Activated CD4-positive, alpha-beta T cell treated with anti-CD3 and anti-CD28 coated beads, Interleukin-2, amount 50 U/mL, for 1 hour (primary cell): ENCODE measurements at regions not wholly inside any gene's neighbourhood (a gene's known extent, or its start where the extent isn't known, plus 50 kb on each side); places are given as distances from the start of the nearest gene placed in this dataset.

ENCODE experiments used
- DNase-seq: peaks from one replicate; pipeline ENCODE4 v3.0.0-alpha.2; 2020

DNA sequence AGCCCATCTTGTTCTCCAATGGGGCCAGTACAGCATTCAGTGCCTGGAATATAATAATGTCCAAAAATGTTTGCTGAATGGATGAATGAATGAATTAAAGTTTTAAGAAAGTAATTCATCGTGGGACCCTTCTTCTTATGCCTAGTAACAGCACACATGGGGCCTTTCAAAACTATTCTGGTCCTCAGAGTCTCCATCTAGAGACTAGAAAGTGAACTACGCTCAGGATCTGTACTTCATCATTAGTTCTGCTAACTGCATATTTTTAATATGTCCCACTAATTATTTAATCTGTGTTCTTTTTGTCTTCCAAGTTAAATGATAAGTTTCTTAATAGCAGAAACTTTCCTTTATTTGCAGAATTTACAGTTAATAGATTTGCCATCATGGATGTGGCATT is 172.5 kb downstream of the SMAD2 start:
- no peak for DNase-seq

DNA sequence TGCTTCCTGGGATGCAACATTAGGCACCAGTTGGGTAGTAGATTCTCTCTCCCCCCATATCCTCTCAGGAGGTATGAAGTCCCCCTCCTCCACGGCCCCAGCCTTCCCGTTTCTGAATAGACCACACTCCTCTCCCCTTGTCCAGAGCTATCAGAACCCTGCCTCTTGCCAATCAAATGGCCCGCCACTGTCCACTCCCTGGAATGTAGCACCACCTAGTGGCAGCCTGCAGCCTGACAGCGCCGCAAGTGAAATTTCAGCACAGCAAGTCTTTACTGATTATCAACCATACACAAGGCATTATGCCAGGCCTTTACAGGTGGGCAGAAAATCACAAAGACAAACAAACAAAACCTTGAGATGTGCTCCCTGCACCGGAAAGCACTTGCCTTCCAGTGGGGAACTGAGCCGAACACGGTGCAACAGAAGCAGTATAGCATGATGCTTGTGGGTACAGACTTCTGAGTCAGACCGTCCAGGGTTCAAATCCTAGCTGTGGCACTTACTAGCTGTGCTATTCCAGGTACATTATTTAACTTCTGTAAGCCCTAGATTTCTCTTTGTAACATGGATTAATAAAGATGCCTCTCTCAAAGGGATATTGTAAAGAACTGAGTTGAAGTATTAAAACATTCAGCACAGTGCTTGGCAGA is 174.0 kb downstream of the SMAD2 start:
- peak; percentile 43 for DNase-seq

DNA sequence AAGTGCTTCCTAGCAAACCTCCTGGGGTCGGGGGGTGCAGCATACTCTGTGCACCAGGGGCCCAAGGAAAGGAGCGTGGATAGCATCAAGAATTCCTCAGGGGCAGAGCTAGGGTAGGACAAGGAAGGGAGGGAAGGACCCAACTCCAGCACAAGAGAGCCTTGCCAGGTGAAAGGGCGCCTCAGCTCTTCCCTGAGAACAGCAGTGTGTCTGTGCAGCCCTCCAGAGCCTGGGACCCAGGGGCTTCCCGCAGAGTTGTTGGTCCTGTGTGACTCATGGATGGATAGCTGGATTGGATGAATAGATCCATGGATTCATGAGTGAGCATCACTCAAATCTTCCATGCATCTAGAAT is 175.4 kb downstream of the SMAD2 start:
- no peak for DNase-seq

DNA sequence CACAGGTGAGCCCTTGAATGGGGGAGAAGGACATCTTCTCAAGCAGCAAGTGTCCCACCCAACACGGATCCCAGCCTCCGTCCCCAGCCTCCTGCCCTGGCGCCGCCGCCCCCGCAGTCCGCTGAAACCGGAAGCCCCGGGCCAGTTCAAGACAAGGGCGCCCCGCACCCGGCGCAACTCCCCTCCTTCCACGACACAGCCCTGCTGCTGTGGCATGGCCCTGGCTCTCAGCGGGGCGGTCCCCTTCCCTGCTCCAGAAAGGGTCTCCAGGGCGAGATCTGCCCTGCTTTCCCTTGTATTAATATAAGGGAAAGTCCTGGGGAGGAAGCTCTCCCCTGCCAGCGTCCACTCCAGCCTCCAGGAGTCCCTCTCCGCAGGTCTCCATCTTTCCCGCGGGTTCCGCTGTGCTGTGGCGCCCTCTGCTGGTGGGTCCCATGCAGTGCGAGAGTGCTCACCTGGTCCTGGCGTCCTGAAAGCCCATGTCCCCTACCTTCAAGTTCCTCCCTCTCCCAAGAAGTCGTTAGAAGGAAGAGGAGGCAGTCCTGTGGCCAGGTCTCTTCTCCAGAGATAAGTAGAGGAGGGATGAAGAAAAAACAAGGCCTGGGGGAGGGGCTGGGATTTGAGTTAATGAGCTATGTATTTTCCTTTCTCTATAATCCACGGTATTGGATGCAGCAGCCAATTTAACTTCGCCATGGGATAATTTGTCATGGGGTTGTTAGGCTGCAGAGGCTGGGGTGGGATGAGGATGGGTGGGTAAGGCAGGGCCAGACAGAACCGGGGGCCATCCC is 176.0 kb downstream of the SMAD2 start:
- peak; percentile 37 for DNase-seq

DNA sequence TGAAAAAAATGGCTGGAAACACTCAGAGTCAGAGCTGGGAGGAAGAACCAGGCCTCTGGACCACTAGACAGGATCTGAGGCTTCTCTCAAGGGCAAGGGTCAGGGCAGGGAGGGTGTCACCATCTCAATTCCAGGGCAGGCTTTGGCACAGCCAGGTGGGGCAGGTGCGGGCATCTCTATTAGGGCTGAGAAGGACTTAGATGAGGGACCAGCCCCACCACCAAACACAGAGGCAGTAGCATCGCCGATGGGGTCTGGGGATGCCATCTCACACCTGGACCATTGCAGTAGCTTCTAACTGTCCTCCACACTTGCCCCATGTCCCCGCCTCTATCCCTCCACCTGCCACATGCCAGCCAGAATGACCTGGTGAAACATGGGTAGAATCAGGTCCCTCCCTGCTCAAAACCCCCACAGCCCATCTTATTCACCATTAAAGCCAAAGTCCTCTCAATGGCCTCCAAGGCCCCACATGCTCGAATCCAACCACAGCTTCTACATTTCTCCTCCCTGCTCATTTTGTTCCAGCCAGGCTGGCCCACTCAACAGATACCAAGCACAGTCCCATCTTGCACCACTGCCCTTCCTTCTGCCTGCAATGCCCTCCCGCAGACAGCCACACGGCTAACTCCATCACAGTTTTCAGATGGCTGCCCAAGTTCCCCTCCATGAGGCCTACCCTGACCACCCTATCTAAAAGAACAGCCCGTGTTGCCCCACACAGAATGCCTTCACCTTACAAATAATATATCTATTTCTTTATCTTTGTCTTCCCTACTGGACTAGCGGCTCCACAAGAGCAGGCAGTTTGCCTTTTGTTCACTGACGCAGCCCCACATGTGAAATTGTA is 177.4 kb downstream of the SMAD2 start:
- DNase-seq: no peak

DNA sequence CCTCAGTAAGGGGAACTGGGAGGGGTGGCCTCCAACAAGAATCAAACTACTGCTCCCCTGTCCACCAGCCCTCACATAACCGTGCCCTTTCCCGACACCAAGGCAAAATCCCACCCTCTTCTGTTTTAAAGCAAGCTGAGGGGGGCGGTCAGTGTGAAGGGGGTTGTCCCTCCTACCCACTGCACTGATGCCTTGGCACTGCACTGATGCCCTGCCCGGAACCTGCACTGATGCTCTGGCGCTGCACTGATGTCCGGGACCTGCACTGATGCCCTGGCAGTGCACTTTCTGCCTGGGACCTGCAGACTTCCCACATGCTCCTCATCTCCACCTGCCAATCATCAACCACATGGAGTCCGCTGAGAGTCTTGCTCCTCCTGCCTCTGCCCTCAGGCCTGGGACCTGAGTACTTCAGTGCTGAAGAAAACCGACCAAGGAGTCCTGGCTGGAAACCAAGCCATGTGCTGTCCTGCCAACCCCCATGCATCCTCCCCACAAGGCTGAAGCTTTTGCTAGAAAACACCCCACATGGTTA is 179.5 kb downstream of the SMAD2 start:
- DNase-seq: no peak

DNA sequence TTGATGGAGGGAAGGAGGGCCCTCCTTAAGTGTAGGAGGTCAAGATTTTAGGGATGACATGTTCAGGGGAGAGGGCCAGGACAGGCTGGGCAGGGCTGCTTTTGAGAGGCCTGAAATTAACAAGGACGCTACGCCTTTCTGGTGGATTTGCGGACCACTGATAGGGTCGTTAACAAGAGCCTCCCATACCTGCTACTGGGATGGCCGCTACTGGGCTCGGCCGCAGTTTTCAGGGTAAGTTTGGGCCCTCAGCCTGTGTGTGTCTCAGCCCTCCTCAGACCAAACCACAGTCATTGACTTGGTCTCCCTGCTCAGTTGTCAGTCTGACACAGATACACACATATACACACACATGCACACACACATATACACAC is 180.9 kb downstream of the SMAD2 start:
- no peak for DNase-seq

DNA sequence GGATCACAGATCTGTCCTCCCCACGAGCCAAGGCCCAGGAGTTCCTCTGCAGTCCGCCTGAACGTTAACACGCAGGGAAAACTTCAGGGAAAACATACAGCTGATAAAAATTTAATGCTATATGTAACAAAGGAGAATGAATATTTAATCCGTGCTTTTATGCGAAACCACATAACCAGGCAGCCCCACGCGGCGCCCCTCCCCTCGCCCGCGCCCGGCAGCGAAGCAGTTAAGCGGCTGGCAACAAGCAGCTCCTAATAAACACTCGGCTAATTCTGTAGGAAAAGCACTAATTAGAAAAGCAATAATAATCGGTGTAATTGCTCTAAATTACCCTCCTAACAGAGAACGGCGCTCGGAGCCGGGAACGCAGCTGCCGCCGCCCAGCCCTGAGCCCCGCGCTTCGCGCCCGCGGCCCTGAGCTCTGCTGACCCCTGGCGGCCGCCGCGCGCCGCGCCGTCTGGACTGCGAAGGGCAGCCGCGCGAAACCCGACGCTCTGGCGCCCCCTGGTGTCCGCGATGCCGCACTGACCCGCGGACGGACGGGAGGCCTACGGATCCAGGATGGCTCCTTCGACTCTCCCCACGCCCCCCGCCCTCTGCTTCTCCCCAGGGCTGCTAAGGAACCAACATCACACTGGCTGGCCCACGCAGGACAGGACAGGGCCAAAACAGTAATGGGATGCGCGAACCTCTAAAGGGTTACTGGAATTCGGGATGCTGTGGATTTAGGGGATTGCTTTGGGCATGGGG is 181.4 kb downstream of the SMAD2 start:
- DNase-seq: peak; percentile 79

DNA sequence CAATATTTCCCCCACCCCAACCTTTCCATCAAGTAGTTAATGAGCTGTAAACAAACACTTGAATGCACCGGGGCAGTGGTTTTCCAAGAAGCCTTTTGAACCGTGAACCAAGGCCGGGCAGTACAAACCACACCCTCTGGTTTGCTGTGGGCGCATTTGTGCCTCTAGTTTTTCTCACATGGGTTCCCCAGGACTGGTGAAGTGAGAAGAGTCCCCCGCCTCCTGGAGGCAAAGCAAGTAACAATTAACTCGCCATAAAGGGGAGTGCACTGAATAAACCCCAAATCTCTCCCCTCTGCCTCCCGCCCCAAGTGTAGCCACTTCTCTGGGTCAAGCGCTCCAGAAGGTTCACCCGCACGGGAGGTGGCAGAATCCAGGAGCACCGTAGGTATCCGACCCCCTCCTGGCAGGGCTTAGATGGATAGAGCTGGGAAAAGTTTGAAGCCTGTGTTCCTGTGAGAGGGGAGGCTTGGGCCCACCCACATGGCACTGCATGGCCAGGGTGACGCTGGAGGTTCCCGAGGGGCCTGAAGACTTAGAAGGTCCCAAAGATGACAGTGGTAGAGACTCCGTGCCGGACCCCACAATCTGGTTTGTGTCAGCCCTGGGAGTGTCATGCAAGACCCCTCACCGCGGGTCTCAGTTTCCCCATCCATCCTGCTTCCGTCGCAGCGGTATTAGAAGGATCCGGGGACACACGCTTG is 182.2 kb downstream of the SMAD2 start:
- DNase-seq: no peak

DNA sequence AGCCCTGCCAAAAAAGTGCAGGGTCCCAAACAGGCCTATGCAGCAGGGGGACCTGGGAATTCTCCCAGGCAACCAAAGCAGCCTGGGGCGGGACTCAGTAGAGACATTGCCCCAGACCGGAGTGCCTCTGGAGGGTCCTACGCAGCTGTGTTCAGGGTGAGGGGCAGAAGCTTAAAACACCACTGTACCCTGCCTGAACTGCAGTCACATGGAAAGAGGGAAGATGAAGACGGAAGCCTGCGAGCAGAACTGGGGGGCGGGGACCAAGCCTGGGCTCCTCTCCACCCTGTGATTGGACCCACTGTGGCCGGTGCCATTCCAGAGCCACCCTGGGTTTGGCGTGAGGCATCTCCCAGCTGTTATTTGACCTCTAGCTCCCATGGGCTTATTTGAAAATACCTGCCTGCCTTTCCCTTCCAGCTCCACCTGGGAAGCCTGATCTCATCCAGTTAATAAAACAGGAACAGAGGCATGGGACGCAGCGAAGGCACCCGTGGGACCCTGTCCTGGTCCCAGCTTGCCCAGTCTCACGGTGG is 183.1 kb downstream of the SMAD2 start:
- DNase-seq: no peak

DNA sequence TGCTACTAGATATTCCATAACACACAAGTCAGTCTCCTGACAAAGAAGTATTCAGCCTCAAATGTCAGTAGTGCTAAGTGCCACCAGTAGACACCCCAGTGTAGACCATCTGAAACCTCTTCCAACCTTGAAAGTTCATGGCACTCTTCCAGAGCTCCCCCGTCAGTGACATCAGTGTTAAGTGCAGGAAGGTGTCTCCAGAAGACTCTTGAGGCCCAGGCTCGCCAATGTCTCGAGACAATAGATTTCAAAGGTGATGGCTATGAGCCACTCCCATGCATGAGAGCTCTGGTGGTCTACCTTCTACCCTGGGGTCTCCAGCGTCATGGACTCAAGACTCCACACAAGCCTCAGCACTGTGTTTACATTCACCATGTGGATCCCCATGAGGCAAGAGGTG is 183.8 kb downstream of the SMAD2 start:
- DNase-seq: no peak

DNA sequence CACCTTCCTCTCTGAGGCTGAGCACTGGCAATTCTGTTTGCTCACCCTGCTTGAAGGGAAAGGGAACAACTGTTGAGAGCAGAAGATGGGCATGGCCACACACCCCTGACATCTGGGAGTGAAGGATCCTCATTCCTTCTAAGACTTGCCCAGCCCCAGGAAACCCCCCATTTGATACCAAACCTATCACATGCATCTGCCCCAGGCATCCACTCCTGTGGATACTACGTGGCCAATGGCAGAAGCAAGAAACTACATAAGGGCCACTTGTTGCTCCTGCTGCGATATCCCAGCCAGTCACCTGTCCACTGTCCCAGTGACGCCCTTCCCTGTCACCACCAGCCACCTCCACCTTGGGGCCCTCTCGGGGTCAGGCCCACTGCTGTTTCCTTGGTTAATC is 185.2 kb downstream of the SMAD2 start:
- DNase-seq: no peak

DNA sequence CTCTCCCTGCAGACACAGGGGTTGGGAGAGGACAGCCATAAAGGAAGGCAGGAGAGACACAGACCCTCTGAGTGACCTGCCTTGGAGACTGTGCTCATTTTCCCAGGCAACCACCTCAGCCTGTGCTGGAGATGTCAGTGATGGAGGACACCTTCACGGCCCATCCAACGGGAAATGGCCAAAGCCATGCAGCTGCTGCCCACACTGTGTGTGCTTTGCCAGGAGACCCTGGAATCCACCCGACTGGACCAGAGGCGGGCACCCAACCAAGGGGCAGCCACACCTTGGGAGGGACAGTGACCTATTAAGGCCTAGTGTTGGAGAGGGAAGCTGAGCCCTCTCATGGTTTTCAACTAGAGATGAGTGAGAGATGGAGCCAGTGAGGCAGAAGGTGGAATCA is 192.5 kb downstream of the SMAD2 start:
- no peak for DNase-seq

DNA sequence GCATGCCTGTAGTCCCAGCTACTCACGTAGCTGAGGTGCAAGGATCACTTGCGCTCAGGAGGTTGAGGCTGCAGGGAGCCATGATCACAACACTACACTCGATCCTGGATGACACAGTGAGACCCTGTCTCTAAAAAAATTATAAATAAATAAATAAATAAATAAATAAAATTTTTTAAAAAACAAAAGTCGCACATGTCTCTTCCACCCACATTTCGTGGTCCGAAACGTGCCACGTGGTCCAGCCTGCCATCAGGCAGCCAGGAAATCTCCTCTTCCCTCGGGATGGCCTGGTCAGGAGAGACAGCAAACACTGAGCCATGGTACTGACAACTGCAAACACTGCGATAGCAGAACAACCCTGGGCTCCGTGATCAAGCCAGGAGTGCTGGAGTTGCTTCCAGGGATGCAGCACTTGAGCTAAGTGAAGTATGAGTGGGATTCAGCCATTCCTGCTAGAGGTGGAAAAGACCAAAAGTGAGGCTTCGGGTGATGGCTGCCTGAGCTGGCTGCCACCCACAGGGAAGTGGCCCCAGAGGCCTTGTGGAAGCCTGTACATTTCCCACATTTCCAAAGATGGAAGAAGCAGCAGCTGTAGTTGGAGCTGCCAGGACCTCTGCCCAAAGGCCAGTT is 193.1 kb downstream of the SMAD2 start:
- DNase-seq: no peak

DNA sequence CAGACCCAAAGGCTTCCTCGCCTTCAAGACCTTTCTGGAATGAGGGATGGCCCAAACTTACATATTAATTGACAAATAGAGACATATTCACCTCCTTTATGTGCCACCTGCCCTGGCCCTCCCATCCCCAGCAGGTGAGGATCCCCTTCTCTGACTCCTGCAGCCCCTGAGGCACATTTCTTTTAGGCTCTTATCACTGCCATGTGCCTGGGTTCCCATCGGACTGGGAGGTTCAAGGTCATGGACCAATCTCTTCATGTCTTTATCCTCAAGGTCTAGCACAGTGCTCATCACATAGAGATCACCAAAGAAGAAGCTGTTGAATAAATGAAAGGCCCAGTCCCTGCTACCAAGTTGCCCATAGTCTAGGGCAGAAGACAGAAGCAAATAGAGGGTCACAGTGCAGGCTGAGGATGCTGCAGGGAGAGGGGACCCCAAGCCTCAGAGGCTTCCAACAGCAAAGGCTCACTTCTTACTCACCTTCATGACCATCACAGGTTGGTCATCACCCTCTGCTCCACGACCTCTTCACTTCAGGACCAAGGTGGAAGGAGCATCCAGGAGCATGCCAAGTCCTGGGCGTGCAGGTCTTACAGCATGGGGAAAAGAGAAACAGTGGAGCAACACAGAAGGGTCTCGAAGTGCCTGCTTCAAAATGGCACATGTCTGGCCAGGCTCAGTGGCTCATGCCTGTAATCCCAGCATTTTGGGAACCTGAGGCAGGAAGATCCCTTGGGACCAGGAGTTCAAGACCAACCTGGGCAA is 193.9 kb downstream of the SMAD2 start:
- no peak for DNase-seq

DNA sequence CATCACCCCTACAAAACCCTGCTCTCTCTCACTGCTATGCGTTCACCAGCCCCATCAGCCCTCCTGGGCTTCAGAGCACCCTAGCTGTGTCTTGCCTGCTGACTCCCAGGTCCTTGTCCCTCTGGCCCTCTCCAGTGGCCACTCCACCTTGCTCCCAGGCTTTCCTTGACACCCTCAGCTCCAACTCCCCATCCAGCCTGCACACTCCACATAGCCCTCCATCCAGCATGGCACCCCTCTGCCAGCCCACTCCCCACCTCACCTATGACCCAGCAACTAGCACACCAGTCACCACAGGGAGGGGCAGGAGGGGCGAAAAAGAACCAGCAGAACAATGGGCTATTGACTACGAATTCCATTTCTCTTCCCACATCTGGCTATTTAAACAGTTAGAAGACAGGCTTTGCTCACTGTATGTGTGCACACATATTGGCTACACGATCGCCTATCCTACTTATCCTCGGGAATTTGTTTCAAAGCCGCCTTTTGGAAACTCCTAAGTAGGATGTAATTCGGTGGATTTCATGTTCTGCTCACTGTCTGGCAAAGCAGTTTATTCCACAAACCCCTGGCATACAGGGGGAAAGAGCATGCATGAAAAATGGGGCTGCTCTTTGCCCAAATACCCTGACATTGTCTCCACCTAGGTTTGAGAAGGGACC is 195.3 kb downstream of the SMAD2 start:
- DNase-seq: no peak

DNA sequence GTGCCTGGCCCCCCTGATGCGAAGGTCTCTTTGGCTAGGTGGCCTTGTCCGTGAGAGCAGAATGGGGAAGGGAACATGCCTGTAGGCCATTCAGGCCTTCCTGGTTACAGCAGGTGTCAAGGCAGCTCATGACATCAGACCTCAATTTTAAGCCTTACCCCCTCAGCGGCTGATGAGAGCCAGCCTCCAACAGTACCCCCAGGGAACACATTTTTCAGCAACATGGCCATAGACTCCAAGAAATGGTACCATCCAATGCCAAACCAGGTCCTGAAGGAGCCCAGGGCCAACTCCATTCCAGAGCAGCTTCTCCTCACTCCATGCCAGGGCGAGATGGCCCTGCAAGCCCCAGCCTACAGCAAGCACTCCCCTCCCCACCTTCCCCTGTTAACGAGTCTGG is 199.2 kb downstream of the SMAD2 start:
- no peak for DNase-seq

DNA sequence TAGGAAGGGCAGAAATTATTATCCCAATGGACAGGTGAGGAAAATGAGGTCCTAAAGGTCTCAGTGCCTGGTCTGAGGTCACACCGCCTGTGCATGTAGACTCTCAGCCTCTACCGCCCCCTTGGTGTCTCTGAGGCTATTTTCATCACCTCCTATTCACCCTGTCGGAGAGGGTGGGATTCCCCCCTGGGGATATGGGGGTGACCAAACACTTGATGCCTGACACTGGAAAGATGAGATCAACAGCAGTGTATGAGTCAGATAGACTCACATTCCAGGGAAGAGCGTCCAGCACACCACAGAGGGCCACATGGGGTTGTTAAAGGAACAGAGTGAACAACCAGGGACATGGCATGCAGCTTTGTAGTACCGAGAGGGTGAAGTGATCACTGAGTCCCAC is 199.7 kb downstream of the SMAD2 start:
- no peak for DNase-seq

DNA sequence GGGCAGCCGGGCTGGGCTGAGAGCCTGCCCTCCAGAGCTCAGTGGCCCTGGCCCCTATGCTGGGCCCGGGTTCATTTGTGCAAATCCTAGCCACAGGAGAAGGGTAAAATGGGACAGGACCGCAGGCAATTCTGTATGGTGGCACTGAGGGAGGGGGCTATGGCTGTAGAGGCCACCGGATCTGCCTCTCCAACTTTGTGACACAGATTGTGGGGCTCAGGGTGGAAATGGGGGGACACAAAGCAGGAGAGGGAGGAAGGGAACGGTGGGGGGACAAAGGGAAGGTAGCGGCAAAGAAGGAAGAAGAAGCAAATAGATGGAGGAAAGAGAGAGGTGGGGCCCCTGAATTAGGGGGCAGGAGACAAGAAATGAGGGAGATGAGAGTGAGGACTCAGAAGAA is 201.1 kb downstream of the SMAD2 start:
- DNase-seq: no peak

DNA sequence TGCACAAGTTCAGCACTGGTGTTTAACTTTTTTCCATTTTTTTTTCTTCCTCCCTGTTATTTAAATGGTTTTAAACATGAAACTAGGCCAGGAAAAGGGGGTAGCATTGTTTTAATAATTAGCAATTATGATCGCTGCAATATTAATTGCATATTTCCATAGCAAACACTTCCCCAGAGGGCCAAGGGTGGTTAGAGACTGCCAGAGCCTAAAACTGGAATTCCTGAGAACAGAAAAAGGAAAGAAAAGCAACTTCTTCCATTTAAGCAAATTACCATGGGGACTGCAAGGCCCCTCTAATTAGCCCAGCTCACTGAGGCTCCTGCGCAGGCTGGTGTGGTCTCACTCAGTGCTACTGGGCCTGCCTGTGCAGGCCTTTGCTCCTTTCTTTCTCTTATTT is 201.5 kb downstream of the SMAD2 start:
- DNase-seq: no peak
